ENCODE measurements at regions not wholly inside any gene's neighbourhood (a gene's known extent, or its start where the extent isn't known, plus 50 kb on each side); places are given as distances from the start of the nearest gene placed in this dataset.

DNA sequence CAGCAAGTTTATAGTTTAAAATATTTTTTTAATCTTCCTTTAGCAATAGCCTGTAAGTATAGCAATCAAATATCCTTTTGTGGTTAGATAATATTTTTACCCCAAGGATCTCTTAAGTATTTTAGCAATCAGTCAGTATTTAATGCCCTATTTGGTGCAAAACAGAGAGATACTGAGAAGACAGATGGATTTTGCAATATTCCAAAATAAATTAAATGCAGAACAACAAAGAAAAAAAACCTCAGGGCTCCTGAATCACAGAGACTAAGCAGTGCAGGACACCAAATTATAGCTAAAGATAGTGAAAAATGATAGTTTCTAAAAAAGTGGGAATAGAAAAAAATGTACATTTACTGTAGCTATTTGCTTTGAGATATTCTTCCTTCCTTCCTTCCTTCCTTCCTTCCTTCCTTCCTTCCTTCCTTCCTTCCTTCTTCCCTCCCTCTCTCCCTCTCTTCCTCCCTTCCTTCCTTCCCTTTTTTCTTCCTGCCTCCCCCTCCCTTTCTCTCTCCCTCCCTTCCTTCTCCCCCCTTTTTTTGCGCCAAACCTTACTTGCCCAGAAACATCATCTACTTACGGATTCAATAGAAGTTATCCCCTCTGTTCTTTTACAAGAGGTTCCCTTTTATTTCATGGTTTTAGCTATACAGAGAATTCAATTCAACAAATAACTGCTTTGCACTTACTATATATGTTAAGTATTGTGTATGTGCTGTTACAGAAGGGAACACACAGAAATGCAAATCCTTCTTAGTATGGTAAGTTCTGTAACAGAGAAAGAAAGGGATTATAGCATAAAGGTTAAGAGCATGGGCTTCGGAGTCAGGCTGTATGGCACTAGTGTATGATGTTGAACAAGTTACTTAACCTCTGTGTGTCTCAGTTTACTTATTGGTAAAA, 219.0 kb downstream of the CPE start:
- H3K4me1 ChIP-seq: no peaks in the 10 kb centered on the region
- intact Hi-C loops (cut with DNase I; ENCODE audit: low total_unique reads) (no loop called here), in situ Hi-C loops (cut with MboI; ENCODE audit: low pct_ligation_motif_present in 1 of 4, low pct_unique_long_range_greater_than_20kb in 1 of 4, low sequenced_read_pairs in 3 of 4) (no loop called here)
- H3K27ac ChIP-seq: no peak overlapping the region
- no peak overlapping the region for H3K4me3 ChIP-seq
- H3K9me3 ChIP-seq: no peaks in the 10 kb centered on the region
- no peak for DNase-seq
- H3K27me3 ChIP-seq: no peaks in the 10 kb centered on the region
- no peaks in the 10 kb centered on the region for H3K36me3 ChIP-seq
- 87 to 91% methylated on average over 3 of the region's 3 CpGs for WGBS, 2 donors (ENCODE audit: low coverage in 1 of 2)
- no peak for TF ChIP-seq EP300 (IDR thresholded peaks at IDR 0.05; ENCODE audit: low read depth)
- TF ChIP-seq POLR2AphosphoS5 (IDR thresholded peaks at IDR 0.05): no peak
- no peak for TF ChIP-seq POLR2A (IDR thresholded peaks at IDR 0.05)
- TF ChIP-seq, protein P1, sequence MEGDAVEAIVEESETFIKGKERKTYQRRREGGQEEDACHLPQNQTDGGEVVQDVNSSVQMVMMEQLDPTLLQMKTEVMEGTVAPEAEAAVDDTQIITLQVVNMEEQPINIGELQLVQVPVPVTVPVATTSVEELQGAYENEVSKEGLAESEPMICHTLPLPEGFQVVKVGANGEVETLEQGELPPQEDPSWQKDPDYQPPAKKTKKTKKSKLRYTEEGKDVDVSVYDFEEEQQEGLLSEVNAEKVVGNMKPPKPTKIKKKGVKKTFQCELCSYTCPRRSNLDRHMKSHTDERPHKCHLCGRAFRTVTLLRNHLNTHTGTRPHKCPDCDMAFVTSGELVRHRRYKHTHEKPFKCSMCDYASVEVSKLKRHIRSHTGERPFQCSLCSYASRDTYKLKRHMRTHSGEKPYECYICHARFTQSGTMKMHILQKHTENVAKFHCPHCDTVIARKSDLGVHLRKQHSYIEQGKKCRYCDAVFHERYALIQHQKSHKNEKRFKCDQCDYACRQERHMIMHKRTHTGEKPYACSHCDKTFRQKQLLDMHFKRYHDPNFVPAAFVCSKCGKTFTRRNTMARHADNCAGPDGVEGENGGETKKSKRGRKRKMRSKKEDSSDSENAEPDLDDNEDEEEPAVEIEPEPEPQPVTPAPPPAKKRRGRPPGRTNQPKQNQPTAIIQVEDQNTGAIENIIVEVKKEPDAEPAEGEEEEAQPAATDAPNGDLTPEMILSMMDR (IDR thresholded peaks at IDR 0.05): no peak

DNA sequence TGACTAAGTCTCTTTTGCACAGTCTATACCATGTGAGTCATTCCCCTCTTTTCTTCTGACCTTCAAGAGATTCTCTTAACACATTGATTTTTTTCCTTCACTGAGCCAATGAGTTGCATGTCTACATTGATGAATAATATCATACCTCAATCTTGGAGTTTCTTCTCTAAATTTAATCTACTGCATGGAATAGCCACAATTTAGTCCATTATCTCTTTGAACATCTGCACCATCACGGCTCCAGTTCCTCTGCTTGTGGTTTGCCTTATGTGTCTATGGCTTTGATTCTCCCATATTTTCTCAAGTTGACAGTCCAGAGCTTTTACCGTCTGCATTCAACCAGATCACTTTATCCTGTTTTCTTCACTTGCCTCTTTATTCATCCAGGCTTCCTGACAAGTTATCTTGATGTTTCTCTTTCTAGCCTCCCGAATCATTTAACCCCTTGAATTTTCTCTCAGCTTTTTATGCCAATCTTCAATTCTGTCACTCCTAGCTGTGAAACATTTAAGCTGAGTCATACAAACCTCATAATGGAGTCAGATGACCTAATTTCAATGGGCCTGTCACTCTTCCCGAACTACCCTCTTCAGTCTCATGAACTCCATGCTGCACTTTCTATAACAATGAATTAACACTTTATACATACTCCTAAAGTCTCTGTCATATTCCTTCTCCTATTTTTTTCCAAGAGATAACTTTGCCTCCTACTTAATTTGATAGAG, 222.3 kb downstream of the CPE start:
- TF ChIP-seq POLR2AphosphoS5 (IDR thresholded peaks at IDR 0.05): no peak
- TF ChIP-seq EP300 (IDR thresholded peaks at IDR 0.05; ENCODE audit: low read depth): no peak
- TF ChIP-seq POLR2A (IDR thresholded peaks at IDR 0.05): no peak
- TF ChIP-seq, protein P1 (IDR thresholded peaks at IDR 0.05): no peak
- no peaks in the 10 kb centered on the region for H3K36me3 ChIP-seq
- no peaks in the 10 kb centered on the region for H3K9me3 ChIP-seq
- WGBS, 2 donors (ENCODE audit: low coverage in 1 of 2): 46 to 67% methylated on average over 4 of the region's 4 CpGs
- H3K27ac ChIP-seq: no peak overlapping the region
- in situ Hi-C loops (cut with MboI; ENCODE audit: low pct_ligation_motif_present in 1 of 4, low pct_unique_long_range_greater_than_20kb in 1 of 4, low sequenced_read_pairs in 3 of 4): no loop called here
- no peak for DNase-seq
- no peaks in the 10 kb centered on the region for H3K4me1 ChIP-seq
- H3K27me3 ChIP-seq: no peaks in the 10 kb centered on the region
- intact Hi-C loops (cut with DNase I; ENCODE audit: low total_unique reads): no loop called here
- no peak overlapping the region for H3K4me3 ChIP-seq

GRCh38 chr4:165602621-165603020, 223.8 kb downstream of the CPE start:
- no peak overlapping the region for H3K4me3 ChIP-seq
- no peaks in the 10 kb centered on the region for H3K36me3 ChIP-seq
- TF ChIP-seq POLR2AphosphoS5 (IDR thresholded peaks at IDR 0.05) (no peak), EP300 (IDR thresholded peaks at IDR 0.05; ENCODE audit: low read depth) (no peak), POLR2A (IDR thresholded peaks at IDR 0.05) (no peak)
- TF ChIP-seq, protein P1 (IDR thresholded peaks at IDR 0.05): no peak
- DNase-seq: no peak
- intact Hi-C loops (cut with DNase I; ENCODE audit: low total_unique reads): no loop called here
- no peaks in the 10 kb centered on the region for H3K27me3 ChIP-seq
- 60 to 73% methylated on average over 4 of the region's 4 CpGs for WGBS, 2 donors (ENCODE audit: low coverage in 1 of 2)
- H3K9me3 ChIP-seq: no peaks in the 10 kb centered on the region
- no peak overlapping the region for H3K27ac ChIP-seq
- no peaks in the 10 kb centered on the region for H3K4me1 ChIP-seq
- in situ Hi-C loops (cut with MboI; ENCODE audit: low pct_ligation_motif_present in 1 of 4, low pct_unique_long_range_greater_than_20kb in 1 of 4, low sequenced_read_pairs in 3 of 4): no loop called here

- Histone ChIP-seq H3K36me3 (no peaks in the 10 kb centered on the region), H3K4me1 (no peaks in the 10 kb centered on the region), H3K4me3 (no peak overlapping the region), H3K9me3 (no peaks in the 10 kb centered on the region), H3K27me3 (no peaks in the 10 kb centered on the region), H3K27ac (no peak overlapping the region)
- no peak for TF ChIP-seq EP300 (IDR thresholded peaks at IDR 0.05; ENCODE audit: low read depth)
- TF ChIP-seq, protein P1 (IDR thresholded peaks at IDR 0.05): no peak
- TF ChIP-seq POLR2AphosphoS5 (IDR thresholded peaks at IDR 0.05): no peak
- TF ChIP-seq POLR2A (IDR thresholded peaks at IDR 0.05): no peak
- DNase-seq: no peak
- 68 to 86% methylated on average over 2 of the region's 2 CpGs for WGBS, 2 donors (ENCODE audit: low coverage in 1 of 2)
- in situ Hi-C loops (cut with MboI; ENCODE audit: low pct_ligation_motif_present in 1 of 4, low pct_unique_long_range_greater_than_20kb in 1 of 4, low sequenced_read_pairs in 3 of 4) (no loop called here), intact Hi-C loops (cut with DNase I; ENCODE audit: low total_unique reads) (no loop called here)
Measured at GRCh38 chr4:165604181-165604580, 225.4 kb downstream of the CPE start.

Measured in transverse colon (tissue), 4 donors.